Gastroesophageal sphincter (tissue), 4 donors: ENCODE measurements at regions not wholly inside any gene's neighbourhood (a gene's known extent, or its start where the extent isn't known, plus 50 kb on each side); places are given as distances from the start of the nearest gene placed in this dataset.

Source experiments
- ATAC-seq: fragments of 150-250 bp; one replicate; pipeline ENCODE4 v1.9.1; 2016; ENCODE audit warnings: mild to moderate bottlenecking, moderate library complexity
- H3K27ac ChIP-seq, 4 donors: fragments of 200-600 bp; sonication (generic) in 3 of 4; 1 replicate in 3 of 4; 2 replicates in 1 of 4; pipeline ENCODE4 v1.5.1; 2016 to 2019
- H3K27me3 ChIP-seq: fragments of 200-600 bp; sonication (generic); one replicate; pipeline ENCODE4 v1.5.1; 2019
- H3K36me3 ChIP-seq, 2 donors: fragments of 200-600 bp; sonication (generic); one replicate each; pipeline ENCODE4 v1.5.1; 2019; ENCODE audit warnings: control low read depth in 1 of 2
- H3K4me1 ChIP-seq, 3 donors: fragments of 200-600 bp; sonication (generic); 1 replicate in 2 of 3; 2 replicates in 1 of 3; pipeline ENCODE4 v1.5.1; 2016 to 2019; ENCODE audit warnings: control low read depth in 2 of 3
- H3K4me3 ChIP-seq, 2 donors: fragments of 200-600 bp; sonication (generic); one replicate each; pipeline ENCODE4 v1.5.1; 2019; ENCODE audit warnings: mild to moderate bottlenecking in 1 of 2, moderate library complexity in 1 of 2
- H3K9me3 ChIP-seq, 3 donors: fragments of 200-600 bp; sonication (generic); one replicate each; pipeline ENCODE4 v1.5.1; 2017 to 2019; ENCODE audit warnings: control low read depth in 2 of 3
- CTCF ChIP-seq, 4 experiments: fragments of 200-600 bp in 2 of 4; fragments of 450-650 bp in 2 of 4; sonication (generic) in 1 of 4; IDR thresholded peaks; one replicate each; pipeline ENCODE4 v1.5.1; 2017 to 2019; ENCODE audit warnings: antibody characterized with exemption in 4 of 4, mild to moderate bottlenecking in 2 of 4, moderate library complexity in 2 of 4
- EP300 ChIP-seq: sonication (generic); formaldehyde crosslinking; IDR thresholded peaks from one replicate; pipeline ENCODE4 v1.6.1; 2017; ENCODE audit warnings: antibody characterized with exemption, mild to moderate bottlenecking
- POLR2A ChIP-seq, 2 donors: fragments of 450-650 bp; IDR thresholded peaks; one replicate each; pipeline ENCODE4 v1.6.1; 2017; ENCODE audit warnings: antibody characterized with exemption in 2 of 2, mild to moderate bottlenecking in 2 of 2, moderate library complexity in 1 of 2
- POLR2AphosphoS5 ChIP-seq: sonication (generic); formaldehyde crosslinking; IDR thresholded peaks from one replicate; pipeline ENCODE4 v1.6.1; 2017; ENCODE audit warnings: antibody characterized with exemption
- WGBS, 2 donors: methylation state at CpG; one replicate each; pipeline ENCODE4 v1.1.5; 2018; ENCODE audit warnings: low coverage in 1 of 2; 5-methylcytosine and 5-hydroxymethylcytosine counted together

DNA sequence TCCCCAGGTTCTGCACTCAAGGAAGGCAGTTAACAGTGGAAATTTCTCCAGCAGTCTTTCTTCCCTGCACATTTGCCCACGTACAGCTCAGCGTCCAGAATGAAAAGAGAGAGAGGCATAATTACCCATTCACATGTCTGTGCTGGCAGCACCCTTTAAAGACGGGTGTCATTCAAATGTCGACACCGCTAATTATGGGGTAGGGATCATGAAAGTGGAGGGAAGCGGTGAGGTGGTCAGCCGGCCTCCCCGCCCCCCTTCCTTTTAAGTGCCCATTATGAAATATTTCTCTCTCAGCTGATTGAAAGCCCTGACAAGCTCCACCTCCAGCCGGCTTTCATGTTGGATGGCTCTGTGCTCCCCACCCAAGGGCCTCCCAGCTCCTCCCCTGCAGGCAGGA is 246.1 kb downstream of the BMP7 start:
- Histone ChIP-seq H3K4me1 (peaks cover 0 to 6% (median 0%) of the 10 kb centered on the region in 3 donors), H3K27ac (no peak overlapping the region), H3K27me3 (peaks cover 28% of the 10 kb centered on the region), H3K4me3 (no peak overlapping the region), H3K9me3 (peaks cover 0 to 16% (median 0%) of the 10 kb centered on the region in 3 donors), H3K36me3 (no peaks in the 10 kb centered on the region)
- 44 to 76% methylated on average over 4 to 8 of the region's 9 CpGs for WGBS, 2 donors
- no peak for ATAC-seq
- TF ChIP-seq POLR2A (IDR thresholded peaks at IDR 0.05) (no peak), EP300 (no peak), CTCF (IDR thresholded peaks at IDR 0.05) (no peak), POLR2AphosphoS5 (no peak)

GRCh38 chr20:57022306-57022705 is 244.1 kb downstream of the BMP7 start:
- H3K9me3 ChIP-seq: peaks cover 0 to 16% (median 0%) of the 10 kb centered on the region in 3 donors
- TF ChIP-seq CTCF (IDR thresholded peaks at IDR 0.05): no peak
- TF ChIP-seq POLR2A (IDR thresholded peaks at IDR 0.05): no peak
- TF ChIP-seq POLR2AphosphoS5: no peak
- no peak for TF ChIP-seq EP300
- peaks cover 0 to 18% (median 0%) of the 10 kb centered on the region in 3 donors for H3K4me1 ChIP-seq
- no peak overlapping the region for H3K27ac ChIP-seq
- H3K36me3 ChIP-seq: no peaks in the 10 kb centered on the region
- 46 to 69% methylated on average over 2 to 4 of the region's 6 CpGs for WGBS, 2 donors
- peaks cover 28% of the 10 kb centered on the region for H3K27me3 ChIP-seq
- ATAC-seq: no peak
- H3K4me3 ChIP-seq: no peak overlapping the region

- H3K27ac ChIP-seq: no peak overlapping the region
- 83 to 100% methylated on average over 2 of the region's 2 CpGs for WGBS, 2 donors
Observed at GRCh38 chr20:57023007-57023406, 243.4 kb downstream of the BMP7 start.

DNA sequence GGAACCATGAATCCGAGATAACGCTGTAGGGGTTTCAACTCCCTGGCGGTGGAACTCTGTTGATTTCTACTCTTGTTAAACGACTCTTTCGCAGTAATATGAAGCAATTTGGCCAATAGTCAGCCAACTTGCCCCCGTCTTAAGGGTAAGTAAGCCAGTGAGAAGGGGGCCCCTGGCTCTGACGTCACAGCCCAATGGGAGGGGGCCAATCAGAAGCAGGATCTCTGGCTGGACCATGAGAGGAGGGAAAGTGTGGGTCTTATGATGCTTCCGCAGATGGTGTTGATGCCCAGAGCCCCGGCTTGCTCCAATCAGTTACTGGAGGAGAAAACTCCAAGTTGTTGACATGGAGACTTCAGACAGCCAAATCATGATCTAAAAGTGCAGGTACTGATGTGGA is 242.4 kb downstream of the BMP7 start:
- no peak overlapping the region for H3K27ac ChIP-seq
- H3K36me3 ChIP-seq: no peaks in the 10 kb centered on the region
- no peak overlapping the region for H3K4me3 ChIP-seq
- H3K4me1 ChIP-seq: peaks cover 0 to 18% (median 0%) of the 10 kb centered on the region in 3 donors
- H3K27me3 ChIP-seq: peaks cover 28% of the 10 kb centered on the region
- 93% methylated on average over 3 to 9 of the region's 9 CpGs for WGBS, 2 donors
- ATAC-seq: no peak
- no peak for TF ChIP-seq POLR2AphosphoS5
- TF ChIP-seq EP300: no peak
- TF ChIP-seq POLR2A (IDR thresholded peaks at IDR 0.05): no peak
- TF ChIP-seq CTCF (IDR thresholded peaks at IDR 0.05): no peak
- H3K9me3 ChIP-seq: peaks cover 0 to 16% (median 0%) of the 10 kb centered on the region in 3 donors

More at GRCh38 chr20:57023007-57023406, 243.4 kb downstream of the BMP7 start:
- ATAC-seq: no peak
- TF ChIP-seq POLR2AphosphoS5 (no peak), POLR2A (IDR thresholded peaks at IDR 0.05) (no peak), EP300 (no peak), CTCF (IDR thresholded peaks at IDR 0.05) (no peak)
- peaks cover 0 to 18% (median 0%) of the 10 kb centered on the region in 3 donors for H3K4me1 ChIP-seq
- peaks cover 28% of the 10 kb centered on the region for H3K27me3 ChIP-seq
- H3K36me3 ChIP-seq: no peaks in the 10 kb centered on the region
- H3K4me3 ChIP-seq: no peak overlapping the region
- H3K9me3 ChIP-seq: peaks cover 0 to 16% (median 0%) of the 10 kb centered on the region in 3 donors

DNA sequence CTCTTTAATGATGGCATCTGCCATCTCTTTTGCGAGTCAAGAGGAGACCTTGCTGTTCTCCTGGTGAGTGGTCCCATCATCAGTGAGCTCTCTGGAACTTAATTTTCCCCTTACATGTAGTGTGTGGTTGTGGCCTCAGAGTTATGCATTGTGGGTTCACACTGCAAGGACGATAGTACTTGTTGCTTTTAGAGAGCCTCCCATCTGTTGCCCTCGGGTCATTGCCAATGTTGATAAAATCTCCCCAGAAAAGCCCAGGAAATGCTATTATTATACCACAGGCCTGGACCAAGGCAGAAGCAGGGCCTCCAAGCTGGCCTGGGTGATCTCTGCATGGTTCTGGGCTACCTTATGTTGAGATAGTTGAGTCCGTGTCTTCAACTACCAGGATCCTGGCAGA is 241.6 kb downstream of the BMP7 start:
- Histone ChIP-seq H3K27me3 (peaks cover 28% of the 10 kb centered on the region), H3K4me1 (peaks cover 0 to 18% (median 0%) of the 10 kb centered on the region in 3 donors), H3K36me3 (no peaks in the 10 kb centered on the region), H3K9me3 (peaks cover 0 to 16% (median 0%) of the 10 kb centered on the region in 3 donors), H3K4me3 (no peak overlapping the region), H3K27ac (peak overlapping the region in 3 of 4 donors; percentile 33 to 71 (median 63))
- TF ChIP-seq POLR2AphosphoS5: no peak
- no peak for TF ChIP-seq CTCF (IDR thresholded peaks at IDR 0.05)
- no peak for TF ChIP-seq EP300
- no peak for TF ChIP-seq POLR2A (IDR thresholded peaks at IDR 0.05)
- 66% methylated on average over 4 of the region's 4 CpGs; no CpG with 5 or more reads in 1 of the 2 donors for WGBS, 2 donors
- ATAC-seq: no peak
